ENCODE measurements at regions not wholly inside any gene's neighbourhood (a gene's known extent, or its start where the extent isn't known, plus 50 kb on each side); places are given as distances from the start of the nearest gene placed in this dataset.

- Histone ChIP-seq H3K27ac (no peak overlapping the region), H4K20me1 (ENCODE audit: insufficient read depth, poor library complexity, severe bottlenecking) (no peaks in the 10 kb centered on the region), H3K79me2 (no peaks in the 10 kb centered on the region), H3K4me1 (ENCODE audit: insufficient read depth) (no peaks in the 10 kb centered on the region), H3K4me2 (no peak overlapping the region), H2AFZ (no peak overlapping the region), H3K9me3 (ENCODE audit: low read depth) (no peaks in the 10 kb centered on the region), H3K36me3 (replicated peaks; ENCODE audit: insufficient read depth, low read depth) (no peaks in the 10 kb centered on the region), H3K27me3 (peaks cover 3% of the 10 kb centered on the region), H3K4me3 (no peak overlapping the region), H3K9me2 (replicated peaks; ENCODE audit: insufficient read depth) (no peaks in the 10 kb centered on the region)
- DNase-seq (ENCODE audit: low spot score): no peak
- WGBS (ENCODE audit: low lambda C conversion rate, missing lambda C conversion rate): 84% methylated on average over 11 of the region's 11 CpGs
- TF ChIP-seq EZH2phosphoT487 (IDR thresholded peaks at IDR 0.05; ENCODE audit: low read depth, severe bottlenecking, unreplicated experiment): no peak
- no peak for TF ChIP-seq EZH2 (IDR thresholded peaks at IDR 0.05; ENCODE audit: borderline replicate concordance)
- TF ChIP-seq CTCF (IDR thresholded peaks at IDR 0.05; ENCODE audit: poor library complexity): no peak
These were observed 69.0 kb upstream of the VRK1 start for GRCh38 chr14:96727980-96728717.

GRCh38 chr14:96729889-96730288 lies 67.3 kb upstream of the VRK1 start:
- Histone ChIP-seq H3K36me3 (replicated peaks; ENCODE audit: insufficient read depth, low read depth) (no peaks in the 10 kb centered on the region), H2AFZ (no peak overlapping the region), H4K20me1 (ENCODE audit: insufficient read depth, poor library complexity, severe bottlenecking) (no peaks in the 10 kb centered on the region), H3K9me2 (replicated peaks; ENCODE audit: insufficient read depth) (no peaks in the 10 kb centered on the region), H3K79me2 (no peaks in the 10 kb centered on the region), H3K9me3 (ENCODE audit: low read depth) (no peaks in the 10 kb centered on the region), H3K4me3 (no peak overlapping the region), H3K27me3 (peaks cover 3% of the 10 kb centered on the region), H3K27ac (no peak overlapping the region), H3K4me1 (ENCODE audit: insufficient read depth) (no peaks in the 10 kb centered on the region), H3K4me2 (no peak overlapping the region)
- DNase-seq (ENCODE audit: low spot score): no peak
- TF ChIP-seq CTCF (IDR thresholded peaks at IDR 0.05; ENCODE audit: poor library complexity) (no peak), EZH2 (IDR thresholded peaks at IDR 0.05; ENCODE audit: borderline replicate concordance) (no peak), EZH2phosphoT487 (IDR thresholded peaks at IDR 0.05; ENCODE audit: low read depth, severe bottlenecking, unreplicated experiment) (no peak)
- 61% methylated on average over 4 of the region's 4 CpGs for WGBS (ENCODE audit: low lambda C conversion rate, missing lambda C conversion rate)

- 90% methylated on average over 7 of the region's 7 CpGs for WGBS (ENCODE audit: low lambda C conversion rate, missing lambda C conversion rate)
- no peak overlapping the region for H2AFZ ChIP-seq
- H3K79me2 ChIP-seq: no peaks in the 10 kb centered on the region
- no peaks in the 10 kb centered on the region for H3K4me1 ChIP-seq (ENCODE audit: insufficient read depth)
- no peak for DNase-seq (ENCODE audit: low spot score)
- no peak overlapping the region for H3K4me3 ChIP-seq
- H3K36me3 ChIP-seq (replicated peaks; ENCODE audit: insufficient read depth, low read depth): no peaks in the 10 kb centered on the region
- no peak for TF ChIP-seq EZH2phosphoT487 (IDR thresholded peaks at IDR 0.05; ENCODE audit: low read depth, severe bottlenecking, unreplicated experiment)
- H3K9me3 ChIP-seq (ENCODE audit: low read depth): no peaks in the 10 kb centered on the region
- H3K27me3 ChIP-seq: peaks cover 3% of the 10 kb centered on the region
- H3K27ac ChIP-seq: no peak overlapping the region
- no peaks in the 10 kb centered on the region for H3K9me2 ChIP-seq (replicated peaks; ENCODE audit: insufficient read depth)
- H3K4me2 ChIP-seq: no peak overlapping the region
- no peaks in the 10 kb centered on the region for H4K20me1 ChIP-seq (ENCODE audit: insufficient read depth, poor library complexity, severe bottlenecking)
These were observed 66.8 kb upstream of the VRK1 start for GRCh38 chr14:96730386-96730785.

DNA sequence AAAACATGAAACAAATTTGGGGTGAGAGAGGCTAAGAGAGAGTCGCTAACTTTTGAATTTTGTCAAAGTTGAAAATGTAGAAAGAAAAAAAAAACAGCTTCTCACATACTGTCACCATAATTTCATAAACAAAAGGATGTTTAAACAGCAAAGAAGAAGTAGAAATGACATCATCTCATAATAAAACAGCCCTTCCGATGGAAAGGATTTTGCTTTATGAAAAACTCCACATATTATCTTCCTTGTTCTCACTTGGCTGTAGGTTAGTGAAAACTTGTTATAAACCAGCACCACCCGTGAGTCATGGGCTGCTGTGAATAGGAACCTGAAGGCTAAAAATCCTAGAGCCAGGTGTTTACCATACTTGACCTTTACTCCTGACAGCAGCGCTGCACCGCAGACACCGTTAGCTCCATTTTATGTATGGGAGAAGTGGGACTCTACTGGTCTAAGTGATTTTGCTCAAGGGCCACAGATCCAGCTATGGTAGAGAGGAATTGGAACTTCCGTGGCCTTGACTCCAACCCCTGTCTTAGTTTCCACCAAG lies 63.0 kb upstream of the VRK1 start:
- no peaks in the 10 kb centered on the region for H3K4me1 ChIP-seq (ENCODE audit: insufficient read depth)
- no peaks in the 10 kb centered on the region for H4K20me1 ChIP-seq (ENCODE audit: insufficient read depth, poor library complexity, severe bottlenecking)
- H3K79me2 ChIP-seq: no peaks in the 10 kb centered on the region
- H3K4me2 ChIP-seq: no peak overlapping the region
- no peak overlapping the region for H3K4me3 ChIP-seq
- H3K27ac ChIP-seq: no peak overlapping the region
- H3K9me2 ChIP-seq (replicated peaks; ENCODE audit: insufficient read depth): no peaks in the 10 kb centered on the region
- DNase-seq (ENCODE audit: low spot score): no peak
- TF ChIP-seq EZH2 (IDR thresholded peaks at IDR 0.05; ENCODE audit: borderline replicate concordance) (no peak), CTCF (IDR thresholded peaks at IDR 0.05; ENCODE audit: poor library complexity) (no peak), EZH2phosphoT487 (IDR thresholded peaks at IDR 0.05; ENCODE audit: low read depth, severe bottlenecking, unreplicated experiment) (no peak)
- no peak overlapping the region for H2AFZ ChIP-seq
- no peaks in the 10 kb centered on the region for H3K9me3 ChIP-seq (ENCODE audit: low read depth)
- H3K27me3 ChIP-seq: peaks cover 24% of the 10 kb centered on the region
- H3K36me3 ChIP-seq (replicated peaks; ENCODE audit: insufficient read depth, low read depth): no peaks in the 10 kb centered on the region
- WGBS (ENCODE audit: low lambda C conversion rate, missing lambda C conversion rate): 55% methylated on average over 7 of the region's 7 CpGs

Measured in hepatocyte (in vitro differentiated cells).